A549 (cell line): ENCODE measurements at regions not wholly inside any gene's neighbourhood (a gene's known extent, or its start where the extent isn't known, plus 50 kb on each side); places are given as distances from the start of the nearest gene placed in this dataset.

Experiments used
- ATAC-seq, 2 experiments: fragments of 200-7000 bp in 1 of 2; fragments of >200 bp in 1 of 2; cut with Nextera tagmentation in 1 of 2; cut with Tn5 transposase in 1 of 2; 3 replicates each; pipeline versions ENCODE4 v1.8.0 to v1.9.1; 2018 to 2020; ENCODE audit warnings: mild to moderate bottlenecking in 1 of 2, moderate library complexity in 1 of 2
- CTCF ChIA-PET: fragments of 300-600 bp; sonication (Branson Sonifier 250); formaldehyde crosslinking; extraction: SDS; loops from one replicate; lab custom pipeline; 2021; ENCODE audit warnings: antibody characterized with exemption, inconsistent platforms; lab: Yijun Ruan, JAX
- POLR2A ChIA-PET: fragments of 350-600 bp; formaldehyde crosslinking; extraction: SDS; loops from one replicate; lab custom pipeline; 2021; ENCODE audit warnings: antibody characterized with exemption, inconsistent platforms; lab: Yijun Ruan, JAX
- DNase-seq, 2 experiments: peaks; one replicate each; pipeline versions ENCODE4 v3.0.0 to v3.0.0-alpha.2; 2011 to 2016; ENCODE audit warnings: low read depth in 1 of 2, low spot score in 1 of 2
- FAIRE-seq: peaks from 2 replicates; lab custom pipeline; 2011; peaks lifted over from hg19 to GRCh38; lab: Jason Lieb, UNC
- H3K27ac ChIP-seq, 2 experiments: fragments of >200 bp; sonication (Bioruptor Twin); formaldehyde crosslinking; 3 replicates each; pipeline ENCODE4 v1.5.1; 2016 to 2017
- H3K4me1 ChIP-seq: fragments of >200 bp; sonication (Bioruptor Twin); formaldehyde crosslinking; 3 replicates; pipeline ENCODE4 v1.6.1; 2016
- H3K4me2 ChIP-seq: fragments of >200 bp; sonication (Bioruptor Twin); formaldehyde crosslinking; 3 replicates; pipeline ENCODE4 v1.6.1; 2016
- H3K4me3 ChIP-seq: fragments of >200 bp; sonication (Bioruptor Twin); formaldehyde crosslinking; 3 replicates; pipeline ENCODE4 v1.5.1; 2016
- H3K9me3 ChIP-seq: fragments of >200 bp; sonication (Bioruptor Twin); formaldehyde crosslinking; 3 replicates; pipeline ENCODE4 v1.6.1; 2016
- BCL3 ChIP-seq: fragments of >200 bp; sonication (Bioruptor Twin); formaldehyde crosslinking; IDR thresholded peaks from 3 replicates; pipeline ENCODE4 v1.6.1; 2016
- CBX2 ChIP-seq: fragments of 200-600 bp; sonication (generic); IDR thresholded peaks from 2 replicates; pipeline ENCODE4 v1.6.1; 2016; ENCODE audit warnings: low read depth, mild to moderate bottlenecking, borderline replicate concordance
- CHD2 ChIP-seq: fragments of 150-350 bp; IDR thresholded peaks from 2 replicates; pipeline ENCODE4 v1.6.1; 2014; ENCODE audit warnings: low read length; ENCODE audit not compliant: partially characterized antibody
- CTCF ChIP-seq: fragments of >200 bp; sonication (Bioruptor Twin); formaldehyde crosslinking; IDR thresholded peaks from 3 replicates; pipeline ENCODE4 v1.5.1; 2016
- E2F6 ChIP-seq: IDR thresholded peaks from 2 replicates; pipeline ENCODE4 v1.6.1; 2012; ENCODE audit warnings: low read depth, borderline replicate concordance
- EHF ChIP-seq: fragments of 250-450 bp; sonication (Bioruptor Pico); IDR thresholded peaks from 2 replicates; pipeline ENCODE4 v1.5.0; 2020; ENCODE audit warnings: mild to moderate bottlenecking
- ELK1 ChIP-seq: fragments of 150-350 bp; IDR thresholded peaks from 2 replicates; pipeline ENCODE4 v1.6.1; 2014; ENCODE audit warnings: low read depth, mild to moderate bottlenecking, low read length
- EP300 ChIP-seq, 2 experiments: fragments of >200 bp; sonication (Bioruptor Twin); formaldehyde crosslinking; IDR thresholded peaks; 2 replicates in 1 of 2; 3 replicates in 1 of 2; pipeline ENCODE4 v1.6.1; 2016 to 2017
- FOXS1 ChIP-seq: fragments of 250-450 bp; sonication (Bioruptor Pico); IDR thresholded peaks from 2 replicates; pipeline ENCODE4 v1.5.0; 2020; ENCODE audit warnings: mild to moderate bottlenecking, moderate library complexity
- HDAC2 ChIP-seq: fragments of 200-600 bp; sonication (generic); IDR thresholded peaks from 2 replicates; pipeline ENCODE4 v1.6.1; 2016
- HES2 ChIP-seq: fragments of >200 bp; sonication (Bioruptor Twin); formaldehyde crosslinking; IDR thresholded peaks from 2 replicates; pipeline ENCODE4 v1.6.1; 2016
- HEYL ChIP-seq: fragments of 250-450 bp; sonication (Bioruptor Pico); IDR thresholded peaks from 2 replicates; pipeline ENCODE4 v1.8.0; 2021; ENCODE audit warnings: mild to moderate bottlenecking, moderate library complexity
- HOXB5 ChIP-seq: fragments of 250-450 bp; sonication (Bioruptor Pico); IDR thresholded peaks from 2 replicates; pipeline ENCODE4 v1.5.0; 2020; ENCODE audit warnings: mild to moderate bottlenecking, moderate library complexity
- JUN ChIP-seq, 2 experiments: fragments of >200 bp; sonication (Bioruptor Twin); formaldehyde crosslinking; IDR thresholded peaks; 2 replicates in 1 of 2; 3 replicates in 1 of 2; pipeline ENCODE4 v1.6.1; 2016 to 2017
- JUNB ChIP-seq: fragments of >200 bp; sonication (Bioruptor Twin); formaldehyde crosslinking; IDR thresholded peaks from 2 replicates; pipeline ENCODE4 v1.6.1; 2016
- KDM5A ChIP-seq: fragments of 200-600 bp; sonication (generic); IDR thresholded peaks from 2 replicates; pipeline ENCODE4 v1.6.1; 2016; ENCODE audit warnings: antibody characterized with exemption, mild to moderate bottlenecking
- MAZ ChIP-seq: fragments of 150-350 bp; IDR thresholded peaks from 2 replicates; pipeline ENCODE4 v1.6.1; 2014; ENCODE audit warnings: antibody characterized with exemption, low read depth, low read length, borderline replicate concordance
- MYC ChIP-seq: IDR thresholded peaks from 2 replicates; pipeline ENCODE4 v1.6.1; 2012; ENCODE audit warnings: mild to moderate bottlenecking, inconsistent platforms, low read length, improper control_type of control experiment, borderline replicate concordance
- NPAS2 ChIP-seq: fragments of 250-450 bp; sonication (Bioruptor Pico); IDR thresholded peaks from 2 replicates; pipeline ENCODE4 v1.8.0; 2022; ENCODE audit warnings: mild to moderate bottlenecking, moderate library complexity, borderline replicate concordance
- NR3C1 ChIP-seq: fragments of >200 bp; sonication (Bioruptor Twin); formaldehyde crosslinking; IDR thresholded peaks from 3 replicates; pipeline ENCODE4 v1.6.1; 2017
- PBX3 ChIP-seq: IDR thresholded peaks from 2 replicates; pipeline ENCODE4 v1.6.1; 2012
- POLR2AphosphoS2 ChIP-seq: conservative IDR thresholded peaks from 2 replicates; pipeline ENCODE4 v1.6.1; 2012; ENCODE audit warnings: low read length, improper control_type of control experiment, inconsistent platforms
- RCOR1 ChIP-seq: fragments of 150-350 bp; IDR thresholded peaks from 2 replicates; pipeline ENCODE4 v1.6.1; 2014; ENCODE audit warnings: antibody characterized with exemption, low read length, low read depth
- REST ChIP-seq: fragments of 200-600 bp; sonication (generic); IDR thresholded peaks from 2 replicates; pipeline ENCODE4 v1.6.1; 2016; ENCODE audit warnings: antibody characterized with exemption, mild to moderate bottlenecking, moderate library complexity
- RFX5 ChIP-seq: fragments of 450-650 bp; IDR thresholded peaks from 2 replicates; pipeline ENCODE4 v1.7.1; 2014; ENCODE audit warnings: antibody characterized with exemption, mild to moderate bottlenecking, moderate library complexity
- SMC3 ChIP-seq: fragments of >200 bp; sonication (Bioruptor Twin); formaldehyde crosslinking; IDR thresholded peaks from 3 replicates; pipeline ENCODE4 v1.6.1; 2018; ENCODE audit warnings: inconsistent platforms
- TP53 ChIP-seq: fragments of 250-450 bp; sonication (Bioruptor Pico); IDR thresholded peaks from 2 replicates; pipeline ENCODE4 v1.5.0; 2021; ENCODE audit warnings: mild to moderate bottlenecking, moderate library complexity
- ZFP36 ChIP-seq: fragments of 450-650 bp; IDR thresholded peaks from 2 replicates; pipeline ENCODE4 v1.6.1; 2014; ENCODE audit warnings: borderline replicate concordance; ENCODE audit not compliant: partially characterized antibody
- ZNF302 ChIP-seq: fragments of 250-450 bp; sonication (Bioruptor Pico); IDR thresholded peaks from 2 replicates; pipeline ENCODE4 v1.9.0; 2021; ENCODE audit warnings: inconsistent platforms, mild to moderate bottlenecking, moderate library complexity
- ZSCAN20 ChIP-seq: fragments of 250-450 bp; sonication (Bioruptor Pico); IDR thresholded peaks from 2 replicates; pipeline ENCODE4 v1.8.0; 2022; ENCODE audit warnings: mild to moderate bottlenecking, moderate library complexity
- WGBS: methylation state at CpG from one replicate; pipeline ENCODE4 v1.1.6; 2017; ENCODE audit errors: missing lambda C conversion rate; 5-methylcytosine and 5-hydroxymethylcytosine counted together

- TF ChIP-seq ZSCAN20 (CRISPR knock-in tag) (no peak), RCOR1 (no peak), HES2 (no peak), POLR2AphosphoS2 (no peak), ELK1 (no peak), ZFP36 (no peak), EP300 (IDR thresholded peaks at IDR 0.05) (no peak), CBX2 (no peak), SMC3 (no peak), E2F6 (no peak), BCL3 (no peak), HDAC2 (no peak), MAZ (no peak), CHD2 (no peak), MYC (no peak), KDM5A (no peak), JUNB (no peak), PBX3 (no peak)
- TF ChIP-seq, all 56 proteins: peak for 0
- no peak for ATAC-seq
- FAIRE-seq: no peak
- 43% methylated on average over 6 of the region's 6 CpGs for WGBS
- ChIA-PET POLR2A (no interaction called here), CTCF (interaction anchor here (1.1 kb wide), 1 partner anchor 13 kb away, joined by 3 read pairs; no protein-coding TSS in a partner anchor)
- no peak for DNase-seq
- H3K4me1 ChIP-seq: no peaks in the 10 kb centered on the region
- H3K9me3 ChIP-seq: no peaks in the 10 kb centered on the region
- H3K27ac ChIP-seq: no peak overlapping the region
- no peak overlapping the region for H3K4me2 ChIP-seq
- H3K4me3 ChIP-seq: no peak overlapping the region
Measured at GRCh38 chr13:47892374-47892773, 108.7 kb downstream of the SUCLA2 start.

GRCh38 chr13:47890146-47890814, 110.8 kb downstream of the SUCLA2 start:
- no peaks in the 10 kb centered on the region for H3K4me1 ChIP-seq
- POLR2A ChIA-PET: no interaction called here
- ATAC-seq (no peak), FAIRE-seq (no peak), DNase-seq (no peak)
- H3K4me2 ChIP-seq: no peak overlapping the region
- H3K4me3 ChIP-seq: no peak overlapping the region
- H3K27ac ChIP-seq: no peak overlapping the region
- no peaks in the 10 kb centered on the region for H3K9me3 ChIP-seq
- CTCF ChIA-PET: no interaction called here
- TF ChIP-seq NPAS2 (CRISPR knock-in tag) (no peak), ZSCAN20 (CRISPR knock-in tag) (no peak), ZNF302 (CRISPR knock-in tag) (no peak), TP53 (no peak), JUN (IDR thresholded peaks at IDR 0.05) (no peak), HOXB5 (CRISPR knock-in tag) (no peak), HEYL (CRISPR knock-in tag) (no peak), REST (no peak), RCOR1 (no peak), RFX5 (no peak), FOXS1 (no peak), CTCF (no peak), EHF (CRISPR knock-in tag) (no peak), NR3C1 (no peak), HDAC2 (no peak)
